Iris pigment epithelial cell (primary cell): ENCODE measurements at regions not wholly inside any gene's neighbourhood (a gene's known extent, or its start where the extent isn't known, plus 50 kb on each side); places are given as distances from the start of the nearest gene placed in this dataset.

Experiments used
- DNase-seq: peaks from one replicate; pipeline ENCODE4 v3.0.0-alpha.2; 2011; ENCODE audit warnings: low read depth

- peak; percentile 66 for DNase-seq
These were observed 358.4 kb upstream of the NR2F2 start for GRCh38 chr15:95972041-95972553.

GRCh38 chr15:95972812-95973211 lies 357.7 kb upstream of the NR2F2 start:
- no peak for DNase-seq

GRCh38 chr15:95973566-95974256 lies 356.8 kb upstream of the NR2F2 start:
- no peak for DNase-seq

GRCh38 chr15:95975212-95975611 lies 355.3 kb upstream of the NR2F2 start:
- DNase-seq: no peak

- no peak for DNase-seq
These were observed 351.2 kb upstream of the NR2F2 start for GRCh38 chr15:95979286-95979685.

GRCh38 chr15:95981209-95981608 lies 349.3 kb upstream of the NR2F2 start:
- DNase-seq: no peak

GRCh38 chr15:95987299-95987698 lies 343.2 kb upstream of the NR2F2 start:
- DNase-seq: no peak

GRCh38 chr15:95987886-95988573 lies 342.5 kb upstream of the NR2F2 start:
- no peak for DNase-seq

- peak; percentile 68 for DNase-seq
These were observed 342.0 kb upstream of the NR2F2 start for GRCh38 chr15:95988574-95988887.

- no peak for DNase-seq
These were observed 341.1 kb upstream of the NR2F2 start for GRCh38 chr15:95989392-95989791.

- DNase-seq: peak; percentile 11
These were observed 339.7 kb upstream of the NR2F2 start for GRCh38 chr15:95990833-95991232.

GRCh38 chr15:95994418-95994817 lies 336.1 kb upstream of the NR2F2 start:
- peak; percentile 59 for DNase-seq

GRCh38 chr15:95995375-95996168 lies 334.9 kb upstream of the NR2F2 start:
- DNase-seq: peak; percentile 33

- DNase-seq: no peak
These were observed 334.0 kb upstream of the NR2F2 start for GRCh38 chr15:95996494-95996893.

GRCh38 chr15:95998935-95999334 lies 331.6 kb upstream of the NR2F2 start:
- no peak for DNase-seq

GRCh38 chr15:96002890-96003859 lies 327.3 kb upstream of the NR2F2 start:
- no peak for DNase-seq

GRCh38 chr15:96005906-96006305 lies 324.6 kb upstream of the NR2F2 start:
- no peak for DNase-seq

GRCh38 chr15:96011136-96011535 lies 319.4 kb upstream of the NR2F2 start:
- no peak for DNase-seq

- DNase-seq: no peak
These were observed 315.6 kb upstream of the NR2F2 start for GRCh38 chr15:96014939-96015338.

- no peak for DNase-seq
These were observed 311.4 kb upstream of the NR2F2 start for GRCh38 chr15:96019114-96019513.

- no peak for DNase-seq
These were observed 310.4 kb upstream of the NR2F2 start for GRCh38 chr15:96020133-96020532.

- DNase-seq: no peak
These were observed 309.7 kb upstream of the NR2F2 start for GRCh38 chr15:96020797-96021196.
